Esophagus squamous epithelium (tissue), 4 donors: ENCODE measurements at regions not wholly inside any gene's neighbourhood (a gene's known extent, or its start where the extent isn't known, plus 50 kb on each side); places are given as distances from the start of the nearest gene placed in this dataset.

Experiments used
- CTCF ChIP-seq, 6 experiments: fragments of 450-650 bp in 4 of 6; fragments of 200-600 bp in 2 of 6; sonication (generic) in 2 of 6; IDR thresholded peaks; one replicate each; pipeline ENCODE4 v1.5.1; 2016 to 2019; ENCODE audit warnings: antibody characterized with exemption in 6 of 6, mild to moderate bottlenecking in 4 of 6, moderate library complexity in 4 of 6
- POLR2A ChIP-seq, 4 donors: fragments of 450-650 bp; IDR thresholded peaks; one replicate each; pipeline ENCODE4 v1.6.1; 2017; ENCODE audit warnings: antibody characterized with exemption in 4 of 4, mild to moderate bottlenecking in 4 of 4, moderate library complexity in 3 of 4

GRCh38 chr6:8277769-8278168 is 157.6 kb downstream of the SLC35B3 start:
- TF ChIP-seq CTCF (IDR thresholded peaks at IDR 0.05), result no peak
- no peak for TF ChIP-seq POLR2A (IDR thresholded peaks at IDR 0.05)
